ENCODE measurements at regions not wholly inside any gene's neighbourhood (a gene's known extent, or its start where the extent isn't known, plus 50 kb on each side); places are given as distances from the start of the nearest gene placed in this dataset.

- TF ChIP-seq CTCF (IDR thresholded peaks at IDR 0.05): no peak
- no peak overlapping the region for H3K4me3 ChIP-seq
- DNase-seq: no peak
Observed at GRCh38 chr13:29936051-29936813, 85.8 kb upstream of the UBL3 start.

GRCh38 chr13:29935309-29935981 lies 85.0 kb upstream of the UBL3 start:
- no peaks in the 10 kb centered on the region for H3K4me1 ChIP-seq
- H3K27me3 ChIP-seq: no peaks in the 10 kb centered on the region
- no peaks in the 10 kb centered on the region for H3K9me3 ChIP-seq
- TF ChIP-seq CTCF (IDR thresholded peaks at IDR 0.05): no peak
- intact Hi-C loops (cut with DNase I): no loop called here
- DNase-seq: no peak
- H3K9ac ChIP-seq (ENCODE audit: low read depth in 2 of 2, low read length in 2 of 2): no peak overlapping the region
- no peaks in the 10 kb centered on the region for H3K36me3 ChIP-seq
- H3K27ac ChIP-seq: no peak overlapping the region
- no peak overlapping the region for H3K4me3 ChIP-seq

More at GRCh38 chr13:29936051-29936813, 85.8 kb upstream of the UBL3 start:
- H3K36me3 ChIP-seq: no peaks in the 10 kb centered on the region
- H3K27ac ChIP-seq: no peak overlapping the region
- H3K9me3 ChIP-seq: no peaks in the 10 kb centered on the region
- no peaks in the 10 kb centered on the region for H3K4me1 ChIP-seq
- no peaks in the 10 kb centered on the region for H3K27me3 ChIP-seq
- intact Hi-C loops (cut with DNase I): no loop called here
- no peak overlapping the region for H3K9ac ChIP-seq (ENCODE audit: low read depth in 2 of 2, low read length in 2 of 2)

- intact Hi-C loops (cut with DNase I): no loop called here
- TF ChIP-seq CTCF (IDR thresholded peaks at IDR 0.05): no peak
- no peak overlapping the region for H3K27ac ChIP-seq
- no peaks in the 10 kb centered on the region for H3K27me3 ChIP-seq
- H3K9me3 ChIP-seq: no peaks in the 10 kb centered on the region
- DNase-seq: no peak
- H3K36me3 ChIP-seq: no peaks in the 10 kb centered on the region
- H3K9ac ChIP-seq (ENCODE audit: low read depth in 2 of 2, low read length in 2 of 2): no peak overlapping the region
- no peak overlapping the region for H3K4me3 ChIP-seq
- no peaks in the 10 kb centered on the region for H3K4me1 ChIP-seq
Observed at GRCh38 chr13:29934531-29935308, 84.3 kb upstream of the UBL3 start.

GRCh38 chr13:29933401-29933800 lies 83.0 kb upstream of the UBL3 start:
- H3K36me3 ChIP-seq: no peaks in the 10 kb centered on the region
- intact Hi-C loops (cut with DNase I): no loop called here

More at GRCh38 chr13:29933401-29933800, 83.0 kb upstream of the UBL3 start:
- Histone ChIP-seq H3K27ac (no peak overlapping the region), H3K4me3 (no peak overlapping the region), H3K4me1 (no peaks in the 10 kb centered on the region), H3K27me3 (no peaks in the 10 kb centered on the region), H3K9ac (ENCODE audit: low read depth in 2 of 2, low read length in 2 of 2) (no peak overlapping the region), H3K9me3 (no peaks in the 10 kb centered on the region)
- TF ChIP-seq CTCF (IDR thresholded peaks at IDR 0.05): no peak
- no peak for DNase-seq
